Hepatocyte (in vitro differentiated cells): ENCODE measurements at regions not wholly inside any gene's neighbourhood (a gene's known extent, or its start where the extent isn't known, plus 50 kb on each side); places are given as distances from the start of the nearest gene placed in this dataset.

ENCODE experiments used
- DNase-seq: peaks from one replicate; pipeline ENCODE4 v3.0.0-alpha.2; 2016; ENCODE audit warnings: low spot score
- H2AFZ ChIP-seq: fragments of 200-600 bp; sonication (generic); 2 replicates; pipeline ENCODE4 v1.6.0; 2016; ENCODE audit warnings: antibody characterized with exemption, mild to moderate bottlenecking
- H3K27ac ChIP-seq: fragments of 200-600 bp; sonication (generic); 2 replicates; pipeline ENCODE4 v1.5.1; 2016; ENCODE audit warnings: mild to moderate bottlenecking
- H3K27me3 ChIP-seq: fragments of 200-600 bp; sonication (generic); 2 replicates; pipeline ENCODE4 v1.6.1; 2016
- H3K36me3 ChIP-seq: fragments of 200-600 bp; sonication (generic); replicated peaks from 2 replicates; pipeline ENCODE4 v1.5.1; 2016; ENCODE audit warnings: low read depth; ENCODE audit not compliant: insufficient read depth
- H3K4me1 ChIP-seq: fragments of 200-600 bp; sonication (generic); 2 replicates; pipeline ENCODE4 v1.5.1; 2016; ENCODE audit warnings: mild to moderate bottlenecking, moderate library complexity; ENCODE audit not compliant: insufficient read depth
- H3K4me2 ChIP-seq: fragments of 200-600 bp; sonication (generic); 2 replicates; pipeline ENCODE4 v1.6.0; 2016
- H3K4me3 ChIP-seq: fragments of 200-600 bp; sonication (generic); 2 replicates; pipeline ENCODE4 v1.5.1; 2016; ENCODE audit warnings: mild to moderate bottlenecking
- H3K79me2 ChIP-seq: fragments of 200-600 bp; sonication (generic); 2 replicates; pipeline ENCODE4 v1.6.0; 2017; ENCODE audit warnings: mild to moderate bottlenecking
- H3K9me2 ChIP-seq: fragments of 200-600 bp; sonication (generic); replicated peaks from 2 replicates; pipeline ENCODE4 v1.6.0; 2017; ENCODE audit warnings: mild to moderate bottlenecking; ENCODE audit not compliant: insufficient read depth
- H3K9me3 ChIP-seq: fragments of 200-600 bp; sonication (generic); 2 replicates; pipeline ENCODE4 v1.5.1; 2016; ENCODE audit warnings: low read depth, mild to moderate bottlenecking
- H4K20me1 ChIP-seq: fragments of 200-600 bp; sonication (generic); 2 replicates; pipeline ENCODE4 v1.6.0; 2016; ENCODE audit warnings: mild to moderate bottlenecking; ENCODE audit not compliant: insufficient read depth, poor library complexity, severe bottlenecking
- CTCF ChIP-seq: fragments of 200-600 bp; sonication (generic); IDR thresholded peaks from 2 replicates; pipeline ENCODE4 v1.5.1; 2016; ENCODE audit warnings: antibody characterized with exemption, mild to moderate bottlenecking; ENCODE audit not compliant: poor library complexity
- EZH2 ChIP-seq: fragments of 200-600 bp; sonication (generic); IDR thresholded peaks from 2 replicates; pipeline ENCODE4 v1.6.1; 2016; ENCODE audit warnings: antibody characterized with exemption, mild to moderate bottlenecking, borderline replicate concordance
- EZH2phosphoT487 ChIP-seq: fragments of 200-600 bp; sonication (generic); IDR thresholded peaks from one replicate; pipeline ENCODE4 v1.6.1; 2018; ENCODE audit warnings: antibody characterized with exemption, mild to moderate bottlenecking, low read depth, moderate library complexity; ENCODE audit not compliant: unreplicated experiment, severe bottlenecking
- WGBS: methylation state at CpG from one replicate; pipeline ENCODE4 v1.1.6; 2016; ENCODE audit warnings: low lambda C conversion rate; ENCODE audit errors: missing lambda C conversion rate; 5-methylcytosine and 5-hydroxymethylcytosine counted together

GRCh38 chr5:175809531-175810121, 61.8 kb upstream of the CPLX2 start:
- Histone ChIP-seq H3K9me3 (no peaks in the 10 kb centered on the region), H3K27ac (peak overlapping the region; percentile 65), H3K9me2 (no peaks in the 10 kb centered on the region), H3K27me3 (no peaks in the 10 kb centered on the region), H3K36me3 (no peaks in the 10 kb centered on the region), H2AFZ (no peak overlapping the region), H3K4me1 (no peaks in the 10 kb centered on the region), H3K4me3 (no peak overlapping the region), H3K4me2 (no peak overlapping the region), H3K79me2 (no peaks in the 10 kb centered on the region), H4K20me1 (no peaks in the 10 kb centered on the region)
- peak; percentile 75 for DNase-seq
- WGBS, result 7% methylated on average over 14 of the region's 14 CpGs
- TF ChIP-seq EZH2phosphoT487 (no peak), CTCF (no peak), EZH2 (no peak)

GRCh38 chr5:175810457-175810856, 60.9 kb upstream of the CPLX2 start:
- DNase-seq, result no peak
- no peak overlapping the region for H3K4me3 ChIP-seq
- H3K4me1 ChIP-seq, result no peaks in the 10 kb centered on the region
- no peak overlapping the region for H2AFZ ChIP-seq
- TF ChIP-seq CTCF (no peak), EZH2phosphoT487 (no peak), EZH2 (no peak)
- no peaks in the 10 kb centered on the region for H4K20me1 ChIP-seq
- no peak overlapping the region for H3K27ac ChIP-seq
- no peaks in the 10 kb centered on the region for H3K36me3 ChIP-seq
- WGBS, result 85% methylated on average over 2 of the region's 2 CpGs
- no peaks in the 10 kb centered on the region for H3K9me2 ChIP-seq
- no peaks in the 10 kb centered on the region for H3K9me3 ChIP-seq
- H3K79me2 ChIP-seq, result no peaks in the 10 kb centered on the region
- H3K4me2 ChIP-seq, result no peak overlapping the region
- no peaks in the 10 kb centered on the region for H3K27me3 ChIP-seq

- WGBS, result 85% methylated on average over 2 of the region's 2 CpGs
- Histone ChIP-seq H3K79me2 (no peaks in the 10 kb centered on the region), H3K4me1 (no peaks in the 10 kb centered on the region), H3K9me2 (no peaks in the 10 kb centered on the region), H3K27me3 (no peaks in the 10 kb centered on the region), H2AFZ (no peak overlapping the region), H3K27ac (no peak overlapping the region), H3K4me3 (no peak overlapping the region), H3K4me2 (no peak overlapping the region), H3K9me3 (no peaks in the 10 kb centered on the region), H3K36me3 (no peaks in the 10 kb centered on the region), H4K20me1 (no peaks in the 10 kb centered on the region)
- DNase-seq, result no peak
- TF ChIP-seq EZH2phosphoT487, result no peak
- no peak for TF ChIP-seq CTCF
- TF ChIP-seq EZH2, result no peak
These were observed 59.8 kb upstream of the CPLX2 start for GRCh38 chr5:175811589-175811988.
